Iris pigment epithelial cell (primary cell): ENCODE measurements at regions not wholly inside any gene's neighbourhood (a gene's known extent, or its start where the extent isn't known, plus 50 kb on each side); places are given as distances from the start of the nearest gene placed in this dataset.
"Not testable (repeated sequence)": the region's sequence is repeated elsewhere in the genome, so short reads cannot be mapped to it uniquely, and the experiment has no call there.

Experiments
- DNase-seq: peaks from one replicate; pipeline ENCODE4 v3.0.0-alpha.2; 2011; ENCODE audit warnings: low read depth

GRCh38 chr3:102036472-102036871 lies 187.2 kb downstream of the NFKBIZ start:
- no peak for DNase-seq

GRCh38 chr3:102037209-102037608 lies 187.9 kb downstream of the NFKBIZ start:
- peak; percentile 68 for DNase-seq

GRCh38 chr3:102037791-102038190 lies 188.5 kb downstream of the NFKBIZ start:
- no peak for DNase-seq

- DNase-seq = no peak
Measured at GRCh38 chr3:102038477-102039142, 189.3 kb downstream of the NFKBIZ start.

- DNase-seq = not testable (repeated sequence)
Measured at GRCh38 chr3:102040144-102040543, 190.8 kb downstream of the NFKBIZ start.

GRCh38 chr3:102053375-102053989 lies 204.2 kb downstream of the NFKBIZ start:
- DNase-seq = peak; percentile 87

GRCh38 chr3:102054543-102055080 lies 205.3 kb downstream of the NFKBIZ start:
- DNase-seq = no peak

- DNase-seq = no peak
Measured at GRCh38 chr3:102057781-102058421, 208.6 kb downstream of the NFKBIZ start.

- DNase-seq = no peak
Measured at GRCh38 chr3:102059145-102059943, 210.0 kb downstream of the NFKBIZ start.

GRCh38 chr3:102060814-102061213 lies 211.5 kb downstream of the NFKBIZ start:
- DNase-seq = no peak

GRCh38 chr3:102063572-102063971 lies 214.3 kb downstream of the NFKBIZ start:
- DNase-seq = no peak

- DNase-seq = no peak
Measured at GRCh38 chr3:102066470-102066869, 217.2 kb downstream of the NFKBIZ start.

- no peak for DNase-seq
Measured at GRCh38 chr3:102068327-102068726, 219.0 kb downstream of the NFKBIZ start.

- no peak for DNase-seq
Measured at GRCh38 chr3:102068736-102069135, 219.4 kb downstream of the NFKBIZ start.

GRCh38 chr3:102069211-102069662 lies 219.9 kb downstream of the NFKBIZ start:
- peak; percentile 92 for DNase-seq

- DNase-seq = no peak
Measured at GRCh38 chr3:102074946-102075345, 225.6 kb downstream of the NFKBIZ start.

- DNase-seq = no peak
Measured at GRCh38 chr3:102078401-102078800, 229.1 kb downstream of the NFKBIZ start.

GRCh38 chr3:102078854-102079808 lies 229.8 kb downstream of the NFKBIZ start:
- DNase-seq = no peak

GRCh38 chr3:102079809-102080197 lies 230.5 kb downstream of the NFKBIZ start:
- no peak for DNase-seq

GRCh38 chr3:102081572-102082289 lies 232.4 kb downstream of the NFKBIZ start:
- DNase-seq = no peak
